ENCODE measurements at regions not wholly inside any gene's neighbourhood (a gene's known extent, or its start where the extent isn't known, plus 50 kb on each side); places are given as distances from the start of the nearest gene placed in this dataset.

DNA sequence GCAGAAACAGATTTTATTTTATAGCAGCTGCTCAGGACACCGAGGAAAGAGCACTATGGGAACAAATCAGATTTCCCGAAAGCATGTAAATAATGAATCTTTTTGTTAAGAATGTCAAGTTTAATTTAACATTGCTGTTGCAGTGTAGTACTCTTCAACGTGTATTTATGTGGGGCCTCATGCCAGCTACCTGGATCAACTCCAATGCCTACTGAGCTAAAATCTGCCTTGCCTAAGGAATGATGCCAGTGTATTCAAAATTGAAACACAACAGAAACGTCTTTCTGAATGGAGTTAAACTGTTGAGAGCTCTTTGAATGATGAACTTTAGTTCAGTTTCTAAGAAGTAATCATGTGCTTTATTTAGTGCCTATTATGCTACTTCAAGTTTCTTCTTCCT, 1379.8 kb upstream of the ATXN8OS start:
- TF ChIP-seq ISL1 (CRISPR knock-in tag; IDR thresholded peaks at IDR 0.05) (peak; percentile 19; the same call in 1 of the 2 replicates), ARNTL (CRISPR knock-in tag; IDR thresholded peaks at IDR 0.05; ENCODE audit: borderline replicate concordance, low read depth) (no peak), ZFP30 (CRISPR knock-in tag; IDR thresholded peaks at IDR 0.05) (no peak), SNAI2 (CRISPR knock-in tag; IDR thresholded peaks at IDR 0.05) (no peak), ESRRG (CRISPR knock-in tag; IDR thresholded peaks at IDR 0.05) (no peak), BACH2 (CRISPR knock-in tag; IDR thresholded peaks at IDR 0.05; ENCODE audit: borderline replicate concordance) (no peak), PPARA (CRISPR knock-in tag; IDR thresholded peaks at IDR 0.05; ENCODE audit: borderline replicate concordance) (no peak), TOX (CRISPR knock-in tag; IDR thresholded peaks at IDR 0.05; ENCODE audit: borderline replicate concordance) (no peak), ZFP3 (CRISPR knock-in tag; IDR thresholded peaks at IDR 0.05) (no peak)
- TF ChIP-seq, protein P1, sequence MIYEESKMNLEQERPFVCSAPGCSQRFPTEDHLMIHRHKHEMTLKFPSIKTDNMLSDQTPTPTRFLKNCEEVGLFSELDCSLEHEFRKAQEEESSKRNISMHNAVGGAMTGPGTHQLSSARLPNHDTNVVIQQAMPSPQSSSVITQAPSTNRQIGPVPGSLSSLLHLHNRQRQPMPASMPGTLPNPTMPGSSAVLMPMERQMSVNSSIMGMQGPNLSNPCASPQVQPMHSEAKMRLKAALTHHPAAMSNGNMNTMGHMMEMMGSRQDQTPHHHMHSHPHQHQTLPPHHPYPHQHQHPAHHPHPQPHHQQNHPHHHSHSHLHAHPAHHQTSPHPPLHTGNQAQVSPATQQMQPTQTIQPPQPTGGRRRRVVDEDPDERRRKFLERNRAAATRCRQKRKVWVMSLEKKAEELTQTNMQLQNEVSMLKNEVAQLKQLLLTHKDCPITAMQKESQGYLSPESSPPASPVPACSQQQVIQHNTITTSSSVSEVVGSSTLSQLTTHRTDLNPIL (CRISPR knock-in tag; IDR thresholded peaks at IDR 0.05; ENCODE audit: low read depth): no peak
- TF ChIP-seq, protein P2, sequence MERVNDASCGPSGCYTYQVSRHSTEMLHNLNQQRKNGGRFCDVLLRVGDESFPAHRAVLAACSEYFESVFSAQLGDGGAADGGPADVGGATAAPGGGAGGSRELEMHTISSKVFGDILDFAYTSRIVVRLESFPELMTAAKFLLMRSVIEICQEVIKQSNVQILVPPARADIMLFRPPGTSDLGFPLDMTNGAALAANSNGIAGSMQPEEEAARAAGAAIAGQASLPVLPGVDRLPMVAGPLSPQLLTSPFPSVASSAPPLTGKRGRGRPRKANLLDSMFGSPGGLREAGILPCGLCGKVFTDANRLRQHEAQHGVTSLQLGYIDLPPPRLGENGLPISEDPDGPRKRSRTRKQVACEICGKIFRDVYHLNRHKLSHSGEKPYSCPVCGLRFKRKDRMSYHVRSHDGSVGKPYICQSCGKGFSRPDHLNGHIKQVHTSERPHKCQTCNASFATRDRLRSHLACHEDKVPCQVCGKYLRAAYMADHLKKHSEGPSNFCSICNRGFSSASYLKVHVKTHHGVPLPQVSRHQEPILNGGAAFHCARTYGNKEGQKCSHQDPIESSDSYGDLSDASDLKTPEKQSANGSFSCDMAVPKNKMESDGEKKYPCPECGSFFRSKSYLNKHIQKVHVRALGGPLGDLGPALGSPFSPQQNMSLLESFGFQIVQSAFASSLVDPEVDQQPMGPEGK (CRISPR knock-in tag; IDR thresholded peaks at IDR 0.05; ENCODE audit: borderline replicate concordance): no peak
